HCT116 (cell line): ENCODE measurements at regions not wholly inside any gene's neighbourhood (a gene's known extent, or its start where the extent isn't known, plus 50 kb on each side); places are given as distances from the start of the nearest gene placed in this dataset.

ENCODE experiments used
- ATAC-seq: fragments of 200-7000 bp; cut with Tn5 transposase; 2 replicates; pipeline ENCODE4 v1.9.1; 2020; ENCODE audit warnings: mild to moderate bottlenecking, moderate library complexity
- BruUV-seq: library from RNA; stranded (reverse); fragments of 400-500 nt; replicated peaks from 2 replicates; lab custom pipeline; 2021; lab: Mats Ljungman, UMichigan
- CTCF ChIA-PET: fragments of 300-600 bp; sonication (Branson Sonifier 250); formaldehyde crosslinking; loops from one replicate; lab custom pipeline; 2021; ENCODE audit warnings: antibody characterized with exemption; lab: Charles Lee
- POLR2A ChIA-PET: fragments of 300-600, 350-600 bp; sonication (Branson Sonifier 250); formaldehyde crosslinking; loops from one replicate; lab custom pipeline; 2021; ENCODE audit warnings: antibody characterized with exemption; lab: Charles Lee
- RAD21 ChIA-PET, 2 experiments: fragments of 300-600 bp; sonication (Branson Sonifier 250); formaldehyde crosslinking; loops; one replicate each; lab custom pipeline; 2023; ENCODE audit warnings: low total read pairs in 2 of 2; ENCODE audit not compliant: uncharacterized antibody in 2 of 2, unreplicated experiment in 2 of 2, low non-redundant PET in 1 of 2; lab: Charles Lee
- DNase-seq: peaks from one replicate; pipeline ENCODE4 v3.0.0-alpha.2; 2010; ENCODE audit warnings: low read depth, low spot score
- H2AFZ ChIP-seq: fragments of 200-600 bp; shearing (Covaris generic), sonication (generic); 2 replicates; pipeline ENCODE4 v1.6.1; 2017; ENCODE audit warnings: low read depth, mixed run types, mixed read lengths, antibody characterized with exemption, low read length; ENCODE audit not compliant: poor library complexity, severe bottlenecking
- H3K27ac ChIP-seq: 2 replicates; pipeline ENCODE4 v1.5.1; 2012; ENCODE audit warnings: low read depth, low read length
- H3K27me3 ChIP-seq: fragments of 200-600 bp; sonication (generic); 2 replicates; pipeline ENCODE4 v1.6.1; 2016; ENCODE audit warnings: mixed run types, low read length, mixed read lengths; ENCODE audit not compliant: insufficient read depth
- H3K36me3 ChIP-seq, 2 experiments: fragments of 200-500 bp in 1 of 2; fragments of 200-600 bp in 1 of 2; sonication (Bioruptor generic) in 1 of 2; sonication (generic) in 1 of 2; 2 replicates each; pipeline versions ENCODE4 v1.5.1 to v1.6.1; 2014 to 2016; ENCODE audit warnings: low read length in 2 of 2, inconsistent platforms in 1 of 2, mixed read lengths in 1 of 2, mixed run types in 1 of 2; ENCODE audit not compliant: insufficient read depth in 2 of 2, control insufficient read depth in 1 of 2
- H3K4me1 ChIP-seq, 2 experiments: fragments of 200-600 bp in 1 of 2; sonication (generic) in 1 of 2; 2 replicates each; pipeline versions ENCODE4 v1.5.1 to v1.6.1; 2012 to 2017; ENCODE audit warnings: low read length in 2 of 2, inconsistent platforms in 1 of 2, mild to moderate bottlenecking in 1 of 2, mixed read lengths in 1 of 2, mixed run types in 1 of 2, moderate library complexity in 1 of 2; ENCODE audit not compliant: insufficient read depth in 2 of 2, control insufficient read depth in 1 of 2
- H3K4me2 ChIP-seq: fragments of 200-600 bp; sonication (generic); 2 replicates; pipeline ENCODE4 v1.6.1; 2017; ENCODE audit warnings: mixed run types, low read length, mixed read lengths
- H3K4me3 ChIP-seq, 2 experiments: fragments of 200-600 bp in 1 of 2; sonication (generic) in 1 of 2; replicated peaks in 1 of 2; 2 replicates each; pipeline ENCODE4 v1.5.1; 2011 to 2016; ENCODE audit warnings: low read length in 2 of 2, control low read depth in 1 of 2, low read depth in 1 of 2, mild to moderate bottlenecking in 1 of 2, mixed read lengths in 1 of 2, mixed run types in 1 of 2
- H3K79me2 ChIP-seq: fragments of 200-600 bp; sonication (generic); 2 replicates; pipeline ENCODE4 v1.6.1; 2017; ENCODE audit warnings: mild to moderate bottlenecking, mixed run types, low read length, moderate library complexity, mixed read lengths; ENCODE audit not compliant: insufficient read depth
- H3K9ac ChIP-seq: fragments of 200-600 bp; sonication (generic); 2 replicates; pipeline ENCODE4 v1.6.1; 2016; ENCODE audit warnings: low read length, mixed read lengths
- H3K9me2 ChIP-seq: fragments of 200-600 bp; sonication (generic), shearing (Covaris generic); 2 replicates; pipeline ENCODE4 v1.6.1; 2017; ENCODE audit warnings: mixed run types, mild to moderate bottlenecking, moderate library complexity; ENCODE audit not compliant: insufficient read depth
- H3K9me3 ChIP-seq, 2 experiments: fragments of 200-500 bp in 1 of 2; fragments of 200-600 bp in 1 of 2; sonication (Bioruptor generic) in 1 of 2; sonication (generic) in 1 of 2; 2 replicates each; pipeline ENCODE4 v1.6.1; 2014 to 2017; ENCODE audit warnings: low read length in 2 of 2, mixed read lengths in 2 of 2, inconsistent platforms in 1 of 2, low read depth in 1 of 2, mild to moderate bottlenecking in 1 of 2, mixed run types in 1 of 2, moderate library complexity in 1 of 2; ENCODE audit not compliant: control insufficient read depth in 1 of 2, insufficient read depth in 1 of 2
- H4K20me1 ChIP-seq: fragments of 200-600 bp; sonication (generic), shearing (Covaris generic); 2 replicates; pipeline ENCODE4 v1.6.1; 2017; ENCODE audit warnings: mixed run types, mild to moderate bottlenecking, moderate library complexity; ENCODE audit not compliant: insufficient read depth
- CBX3 ChIP-seq: IDR thresholded peaks from 2 replicates; pipeline ENCODE4 v1.6.1; 2012; ENCODE audit warnings: low read depth
- CEBPB ChIP-seq: IDR thresholded peaks from 2 replicates; pipeline ENCODE4 v1.6.1; 2012; ENCODE audit warnings: low read depth
- ELF1 ChIP-seq: IDR thresholded peaks from 2 replicates; pipeline ENCODE4 v1.6.1; 2012; ENCODE audit warnings: low read depth, borderline replicate concordance
- EZH2phosphoT487 ChIP-seq: fragments of 200-600 bp; IDR thresholded peaks from 2 replicates; pipeline ENCODE4 v1.6.1; 2018; ENCODE audit warnings: antibody characterized with exemption, borderline replicate concordance
- FOSL1 ChIP-seq: IDR thresholded peaks from 2 replicates; pipeline ENCODE4 v1.6.1; 2012; ENCODE audit warnings: low read depth
- POLR2AphosphoS5 ChIP-seq: IDR thresholded peaks from 2 replicates; pipeline ENCODE4 v1.6.1; 2011; ENCODE audit warnings: mild to moderate bottlenecking, low read depth, low read length, moderate library complexity
- RAD21 ChIP-seq: IDR thresholded peaks from 2 replicates; pipeline ENCODE4 v1.6.1; 2012; ENCODE audit warnings: low read depth, mild to moderate bottlenecking
- SIN3A ChIP-seq: IDR thresholded peaks from 2 replicates; pipeline ENCODE4 v1.6.1; 2012; ENCODE audit warnings: low read depth
- SP1 ChIP-seq: IDR thresholded peaks from 2 replicates; pipeline ENCODE4 v1.6.1; 2012; ENCODE audit warnings: low read depth
- TCF7L2 ChIP-seq: IDR thresholded peaks from 2 replicates; pipeline ENCODE4 v1.7.0; 2011; ENCODE audit warnings: borderline replicate concordance, inconsistent platforms; ENCODE audit not compliant: insufficient read depth, insufficient read length; ENCODE audit errors: extremely low read depth
- YY1 ChIP-seq: IDR thresholded peaks from 2 replicates; pipeline ENCODE4 v1.6.1; 2011; ENCODE audit warnings: low read length, low read depth, moderate library complexity, mild to moderate bottlenecking; ENCODE audit not compliant: insufficient replicate concordance; ENCODE audit errors: extremely low read depth
- ZFX ChIP-seq: fragments of 450-650 bp; IDR thresholded peaks from 2 replicates; pipeline ENCODE4 v1.6.1; 2017
- intact Hi-C: fragments of 100-400 bp; cut with micrococcal nuclease; formaldehyde crosslinking; loops from 2 replicates; pipeline ENCODE4 v1.10.0; 2022
- TF ChIP-seq, protein P1 (sequence below): IDR thresholded peaks from 2 replicates; pipeline ENCODE4 v1.6.1; 2012
- TF ChIP-seq, protein P2 (sequence below): IDR thresholded peaks from 2 replicates; pipeline ENCODE4 v1.6.1; 2012
- TF ChIP-seq, protein P3 (sequence below): IDR thresholded peaks from 2 replicates; pipeline ENCODE4 v1.6.1; 2011; ENCODE audit warnings: mild to moderate bottlenecking, low read length, moderate library complexity; ENCODE audit not compliant: insufficient replicate concordance; ENCODE audit errors: extremely low read depth
- TF ChIP-seq, protein P4 (sequence below): IDR thresholded peaks from 2 replicates; pipeline ENCODE4 v1.6.1; 2012; ENCODE audit warnings: low read depth

DNA sequence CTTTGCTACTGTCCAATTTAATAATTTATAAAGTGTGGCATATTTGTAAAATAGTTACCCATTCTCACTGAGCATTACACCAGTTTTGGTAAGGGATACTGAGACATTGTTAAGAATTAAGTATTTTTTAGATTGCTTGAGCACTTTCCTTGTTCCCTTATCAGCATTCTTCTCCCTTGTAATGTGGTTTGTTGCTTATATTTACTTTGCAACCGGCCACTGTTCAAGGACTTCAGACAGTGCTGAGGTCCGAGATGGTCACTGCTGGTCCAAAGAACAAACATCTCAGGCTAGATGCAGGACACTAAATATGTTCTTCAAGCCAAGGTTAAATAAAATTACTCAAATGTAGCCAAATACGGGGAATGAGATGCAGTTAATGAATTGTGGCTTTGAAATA, 161.4 kb downstream of the TM9SF2 start:
- no peak overlapping the region for H3K9ac ChIP-seq
- no peak overlapping the region for H3K27ac ChIP-seq
- no peaks in the 10 kb centered on the region for H3K9me2 ChIP-seq
- TF ChIP-seq TCF7L2 = no peak
- TF ChIP-seq SP1 = no peak
- TF ChIP-seq, protein P1, sequence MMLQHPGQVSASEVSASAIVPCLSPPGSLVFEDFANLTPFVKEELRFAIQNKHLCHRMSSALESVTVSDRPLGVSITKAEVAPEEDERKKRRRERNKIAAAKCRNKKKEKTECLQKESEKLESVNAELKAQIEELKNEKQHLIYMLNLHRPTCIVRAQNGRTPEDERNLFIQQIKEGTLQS = no peak
- no peak for TF ChIP-seq CBX3
- TF ChIP-seq EZH2phosphoT487 = no peak
- TF ChIP-seq RAD21 = no peak
- TF ChIP-seq, protein P2, sequence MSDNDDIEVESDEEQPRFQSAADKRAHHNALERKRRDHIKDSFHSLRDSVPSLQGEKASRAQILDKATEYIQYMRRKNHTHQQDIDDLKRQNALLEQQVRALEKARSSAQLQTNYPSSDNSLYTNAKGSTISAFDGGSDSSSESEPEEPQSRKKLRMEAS = no peak
- TF ChIP-seq, all 23 proteins: peak for 0
- intact Hi-C loops = no loop called here
- no peaks in the 10 kb centered on the region for H3K79me2 ChIP-seq
- no peak overlapping the region for H2AFZ ChIP-seq
- DNase-seq = no peak
- RAD21 ChIA-PET = no interaction called here
- H4K20me1 ChIP-seq = no peaks in the 10 kb centered on the region
- CTCF ChIA-PET = no interaction called here
- H3K27me3 ChIP-seq = no peaks in the 10 kb centered on the region
- no peaks in the 10 kb centered on the region for H3K36me3 ChIP-seq
- no peak for ATAC-seq
- POLR2A ChIA-PET = no interaction called here
- H3K9me3 ChIP-seq = no peaks in the 10 kb centered on the region
- no TSS peak for BruUV-seq
- no peak overlapping the region for H3K4me2 ChIP-seq
- H3K4me3 ChIP-seq = no peak overlapping the region
- peaks cover 0 to 11% of the 10 kb centered on the region in 2 experiments; a peak in 2 of 4 replicates for H3K4me1 ChIP-seq

DNA sequence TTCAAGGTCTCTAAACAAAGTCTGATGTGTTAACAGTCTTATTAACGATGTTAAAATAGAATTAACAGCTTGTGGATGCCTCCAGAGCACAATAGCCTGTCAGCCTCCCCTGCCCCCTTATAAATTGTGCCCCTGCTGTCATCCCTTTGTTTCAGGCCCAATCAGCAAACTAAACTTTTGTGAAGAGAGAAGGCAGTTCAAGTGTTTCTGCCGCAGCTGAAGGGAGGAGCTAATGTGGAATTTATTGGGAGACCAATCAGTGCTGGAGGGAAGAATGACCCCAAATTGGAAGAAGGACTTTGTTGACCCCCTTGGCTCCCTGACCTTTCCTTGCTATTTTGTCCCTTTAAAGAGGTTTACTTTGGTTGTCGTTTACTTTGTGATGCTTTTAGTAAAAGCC, 160.5 kb downstream of the TM9SF2 start:
- POLR2A ChIA-PET = no interaction called here
- no peaks in the 10 kb centered on the region for H3K9me3 ChIP-seq
- no peak for ATAC-seq
- no peak for TF ChIP-seq SIN3A
- TF ChIP-seq, protein P2 = no peak
- TF ChIP-seq YY1 = no peak
- TF ChIP-seq, protein P3, sequence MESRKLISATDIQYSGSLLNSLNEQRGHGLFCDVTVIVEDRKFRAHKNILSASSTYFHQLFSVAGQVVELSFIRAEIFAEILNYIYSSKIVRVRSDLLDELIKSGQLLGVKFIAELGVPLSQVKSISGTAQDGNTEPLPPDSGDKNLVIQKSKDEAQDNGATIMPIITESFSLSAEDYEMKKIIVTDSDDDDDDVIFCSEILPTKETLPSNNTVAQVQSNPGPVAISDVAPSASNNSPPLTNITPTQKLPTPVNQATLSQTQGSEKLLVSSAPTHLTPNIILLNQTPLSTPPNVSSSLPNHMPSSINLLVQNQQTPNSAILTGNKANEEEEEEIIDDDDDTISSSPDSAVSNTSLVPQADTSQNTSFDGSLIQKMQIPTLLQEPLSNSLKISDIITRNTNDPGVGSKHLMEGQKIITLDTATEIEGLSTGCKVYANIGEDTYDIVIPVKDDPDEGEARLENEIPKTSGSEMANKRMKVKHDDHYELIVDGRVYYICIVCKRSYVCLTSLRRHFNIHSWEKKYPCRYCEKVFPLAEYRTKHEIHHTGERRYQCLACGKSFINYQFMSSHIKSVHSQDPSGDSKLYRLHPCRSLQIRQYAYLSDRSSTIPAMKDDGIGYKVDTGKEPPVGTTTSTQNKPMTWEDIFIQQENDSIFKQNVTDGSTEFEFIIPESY = no peak
- TF ChIP-seq, protein P4, sequence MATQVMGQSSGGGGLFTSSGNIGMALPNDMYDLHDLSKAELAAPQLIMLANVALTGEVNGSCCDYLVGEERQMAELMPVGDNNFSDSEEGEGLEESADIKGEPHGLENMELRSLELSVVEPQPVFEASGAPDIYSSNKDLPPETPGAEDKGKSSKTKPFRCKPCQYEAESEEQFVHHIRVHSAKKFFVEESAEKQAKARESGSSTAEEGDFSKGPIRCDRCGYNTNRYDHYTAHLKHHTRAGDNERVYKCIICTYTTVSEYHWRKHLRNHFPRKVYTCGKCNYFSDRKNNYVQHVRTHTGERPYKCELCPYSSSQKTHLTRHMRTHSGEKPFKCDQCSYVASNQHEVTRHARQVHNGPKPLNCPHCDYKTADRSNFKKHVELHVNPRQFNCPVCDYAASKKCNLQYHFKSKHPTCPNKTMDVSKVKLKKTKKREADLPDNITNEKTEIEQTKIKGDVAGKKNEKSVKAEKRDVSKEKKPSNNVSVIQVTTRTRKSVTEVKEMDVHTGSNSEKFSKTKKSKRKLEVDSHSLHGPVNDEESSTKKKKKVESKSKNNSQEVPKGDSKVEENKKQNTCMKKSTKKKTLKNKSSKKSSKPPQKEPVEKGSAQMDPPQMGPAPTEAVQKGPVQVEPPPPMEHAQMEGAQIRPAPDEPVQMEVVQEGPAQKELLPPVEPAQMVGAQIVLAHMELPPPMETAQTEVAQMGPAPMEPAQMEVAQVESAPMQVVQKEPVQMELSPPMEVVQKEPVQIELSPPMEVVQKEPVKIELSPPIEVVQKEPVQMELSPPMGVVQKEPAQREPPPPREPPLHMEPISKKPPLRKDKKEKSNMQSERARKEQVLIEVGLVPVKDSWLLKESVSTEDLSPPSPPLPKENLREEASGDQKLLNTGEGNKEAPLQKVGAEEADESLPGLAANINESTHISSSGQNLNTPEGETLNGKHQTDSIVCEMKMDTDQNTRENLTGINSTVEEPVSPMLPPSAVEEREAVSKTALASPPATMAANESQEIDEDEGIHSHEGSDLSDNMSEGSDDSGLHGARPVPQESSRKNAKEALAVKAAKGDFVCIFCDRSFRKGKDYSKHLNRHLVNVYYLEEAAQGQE = no peak
- TF ChIP-seq CEBPB = no peak
- no peak for TF ChIP-seq ZFX
- no peak for TF ChIP-seq POLR2AphosphoS5
- TF ChIP-seq FOSL1 = no peak
- TF ChIP-seq RAD21 = no peak
- TF ChIP-seq ELF1 = no peak

More for the DNA sequence above, 160.5 kb downstream of the TM9SF2 start:
- no peaks in the 10 kb centered on the region for H3K9me2 ChIP-seq
- H3K4me1 ChIP-seq = peaks cover 0 to 11% of the 10 kb centered on the region in 2 experiments; a peak in 2 of 4 replicates
- no peak overlapping the region for H2AFZ ChIP-seq
- H3K9ac ChIP-seq = no peak overlapping the region
- no peak for DNase-seq
- H3K4me3 ChIP-seq = no peak overlapping the region
- H3K27ac ChIP-seq = no peak overlapping the region
- H3K36me3 ChIP-seq = no peaks in the 10 kb centered on the region
- no peaks in the 10 kb centered on the region for H3K79me2 ChIP-seq
- no TSS peak for BruUV-seq
- ChIA-PET CTCF (no interaction called here), RAD21 (no interaction called here)
- no peak overlapping the region for H3K4me2 ChIP-seq
- H3K27me3 ChIP-seq = no peaks in the 10 kb centered on the region
- intact Hi-C loops = no loop called here
- H4K20me1 ChIP-seq = no peaks in the 10 kb centered on the region
